Adrenal gland (tissue), 5 donors: ENCODE measurements at regions not wholly inside any gene's neighbourhood (a gene's known extent, or its start where the extent isn't known, plus 50 kb on each side); places are given as distances from the start of the nearest gene placed in this dataset.

Source experiments
- POLR2A ChIP-seq, 2 donors: fragments of 450-650 bp; IDR thresholded peaks; one replicate each; pipeline ENCODE4 v1.6.1; 2017; ENCODE audit warnings: antibody characterized with exemption in 2 of 2, mild to moderate bottlenecking in 2 of 2, moderate library complexity in 1 of 2
- TF ChIP-seq, protein P1 (sequence below), 6 experiments: fragments of 450-650 bp in 4 of 6; fragments of 200-600 bp in 2 of 6; sonication (generic) in 1 of 6; IDR thresholded peaks; 1 replicate in 5 of 6; 2 replicates in 1 of 6; pipeline versions ENCODE4 v1.5.1 to v1.8.0; 2016 to 2021; ENCODE audit warnings: antibody characterized with exemption in 6 of 6, mild to moderate bottlenecking in 2 of 6, moderate library complexity in 1 of 6
- donor health status: DM: no; HTN: no; CAD: no.

DNA sequence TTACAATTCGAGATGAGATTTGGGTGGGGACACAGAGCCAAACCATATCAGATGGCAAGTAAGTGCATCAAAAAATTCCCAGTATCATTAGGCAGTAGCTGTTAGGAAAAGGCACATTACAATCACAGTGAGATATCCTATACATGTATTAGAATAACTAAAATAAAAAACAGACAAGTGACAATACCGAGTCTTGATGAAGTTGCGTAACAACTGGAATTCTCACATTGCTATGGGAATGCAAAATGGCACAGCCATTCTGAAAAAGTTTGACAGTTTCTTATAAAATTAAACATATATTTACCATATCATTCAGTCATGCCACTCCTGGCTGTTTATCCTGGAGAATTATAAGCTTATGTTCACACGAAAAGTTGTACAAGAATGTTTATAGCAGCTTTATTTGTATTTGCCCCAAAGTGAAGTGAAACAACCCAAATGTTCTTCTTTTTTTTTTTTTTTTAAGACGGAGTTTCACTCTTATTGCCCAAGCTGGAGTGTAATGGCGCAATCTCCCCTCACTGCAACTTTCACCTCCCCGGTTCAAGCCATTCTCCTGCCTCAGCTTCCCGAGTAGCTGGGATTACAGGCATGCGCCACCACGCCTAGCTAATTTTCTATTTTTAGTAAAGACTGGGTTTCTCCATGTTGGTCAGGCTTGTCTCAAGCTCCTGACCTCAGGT, 93.1 kb upstream of the TLE1 start:
- TF ChIP-seq, protein P1, sequence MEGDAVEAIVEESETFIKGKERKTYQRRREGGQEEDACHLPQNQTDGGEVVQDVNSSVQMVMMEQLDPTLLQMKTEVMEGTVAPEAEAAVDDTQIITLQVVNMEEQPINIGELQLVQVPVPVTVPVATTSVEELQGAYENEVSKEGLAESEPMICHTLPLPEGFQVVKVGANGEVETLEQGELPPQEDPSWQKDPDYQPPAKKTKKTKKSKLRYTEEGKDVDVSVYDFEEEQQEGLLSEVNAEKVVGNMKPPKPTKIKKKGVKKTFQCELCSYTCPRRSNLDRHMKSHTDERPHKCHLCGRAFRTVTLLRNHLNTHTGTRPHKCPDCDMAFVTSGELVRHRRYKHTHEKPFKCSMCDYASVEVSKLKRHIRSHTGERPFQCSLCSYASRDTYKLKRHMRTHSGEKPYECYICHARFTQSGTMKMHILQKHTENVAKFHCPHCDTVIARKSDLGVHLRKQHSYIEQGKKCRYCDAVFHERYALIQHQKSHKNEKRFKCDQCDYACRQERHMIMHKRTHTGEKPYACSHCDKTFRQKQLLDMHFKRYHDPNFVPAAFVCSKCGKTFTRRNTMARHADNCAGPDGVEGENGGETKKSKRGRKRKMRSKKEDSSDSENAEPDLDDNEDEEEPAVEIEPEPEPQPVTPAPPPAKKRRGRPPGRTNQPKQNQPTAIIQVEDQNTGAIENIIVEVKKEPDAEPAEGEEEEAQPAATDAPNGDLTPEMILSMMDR (IDR thresholded peaks at IDR 0.05) = no peak
- no peak for TF ChIP-seq POLR2A (IDR thresholded peaks at IDR 0.05)
